ENCODE measurements at regions not wholly inside any gene's neighbourhood (a gene's known extent, or its start where the extent isn't known, plus 50 kb on each side); places are given as distances from the start of the nearest gene placed in this dataset.

DNA sequence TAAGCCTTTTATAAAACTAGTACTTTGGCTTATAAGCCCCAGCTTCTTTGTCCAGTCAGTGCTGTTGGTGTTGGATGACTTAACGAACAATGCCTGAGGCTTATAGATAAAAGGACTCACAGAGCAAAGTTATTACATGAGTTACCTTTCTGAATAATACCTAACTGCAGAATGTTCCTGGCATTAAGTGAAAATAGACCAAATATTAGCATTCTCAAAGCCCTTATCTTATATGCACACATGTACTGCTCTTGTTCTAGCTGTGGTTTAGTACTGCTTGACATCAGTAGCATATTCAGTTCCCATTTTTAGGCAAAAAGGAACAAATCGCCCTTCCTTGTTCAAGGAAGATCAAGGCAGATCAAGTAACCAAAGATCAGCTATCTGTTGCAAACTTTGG, 131.6 kb downstream of the ZNF330 start:
- TF ChIP-seq TAF1 (conservative IDR thresholded peaks at IDR 0.05) (no peak), EGR1 (IDR thresholded peaks at IDR 0.05; ENCODE audit: low read depth in 2 of 2) (no peak), RAD21 (IDR thresholded peaks at IDR 0.05) (no peak), JUND (IDR thresholded peaks at IDR 0.05) (no peak), GABPA (IDR thresholded peaks at IDR 0.05 in 1 of 2, conservative IDR thresholded peaks at IDR 0.05 in 1 of 2) (no peak), HNF4A (conservative IDR thresholded peaks at IDR 0.05) (no peak)
- TF ChIP-seq, protein P1, sequence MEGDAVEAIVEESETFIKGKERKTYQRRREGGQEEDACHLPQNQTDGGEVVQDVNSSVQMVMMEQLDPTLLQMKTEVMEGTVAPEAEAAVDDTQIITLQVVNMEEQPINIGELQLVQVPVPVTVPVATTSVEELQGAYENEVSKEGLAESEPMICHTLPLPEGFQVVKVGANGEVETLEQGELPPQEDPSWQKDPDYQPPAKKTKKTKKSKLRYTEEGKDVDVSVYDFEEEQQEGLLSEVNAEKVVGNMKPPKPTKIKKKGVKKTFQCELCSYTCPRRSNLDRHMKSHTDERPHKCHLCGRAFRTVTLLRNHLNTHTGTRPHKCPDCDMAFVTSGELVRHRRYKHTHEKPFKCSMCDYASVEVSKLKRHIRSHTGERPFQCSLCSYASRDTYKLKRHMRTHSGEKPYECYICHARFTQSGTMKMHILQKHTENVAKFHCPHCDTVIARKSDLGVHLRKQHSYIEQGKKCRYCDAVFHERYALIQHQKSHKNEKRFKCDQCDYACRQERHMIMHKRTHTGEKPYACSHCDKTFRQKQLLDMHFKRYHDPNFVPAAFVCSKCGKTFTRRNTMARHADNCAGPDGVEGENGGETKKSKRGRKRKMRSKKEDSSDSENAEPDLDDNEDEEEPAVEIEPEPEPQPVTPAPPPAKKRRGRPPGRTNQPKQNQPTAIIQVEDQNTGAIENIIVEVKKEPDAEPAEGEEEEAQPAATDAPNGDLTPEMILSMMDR (IDR thresholded peaks at IDR 0.05; ENCODE audit: low read depth, low read length, missing input control) = no peak
- TF ChIP-seq, protein P2, sequence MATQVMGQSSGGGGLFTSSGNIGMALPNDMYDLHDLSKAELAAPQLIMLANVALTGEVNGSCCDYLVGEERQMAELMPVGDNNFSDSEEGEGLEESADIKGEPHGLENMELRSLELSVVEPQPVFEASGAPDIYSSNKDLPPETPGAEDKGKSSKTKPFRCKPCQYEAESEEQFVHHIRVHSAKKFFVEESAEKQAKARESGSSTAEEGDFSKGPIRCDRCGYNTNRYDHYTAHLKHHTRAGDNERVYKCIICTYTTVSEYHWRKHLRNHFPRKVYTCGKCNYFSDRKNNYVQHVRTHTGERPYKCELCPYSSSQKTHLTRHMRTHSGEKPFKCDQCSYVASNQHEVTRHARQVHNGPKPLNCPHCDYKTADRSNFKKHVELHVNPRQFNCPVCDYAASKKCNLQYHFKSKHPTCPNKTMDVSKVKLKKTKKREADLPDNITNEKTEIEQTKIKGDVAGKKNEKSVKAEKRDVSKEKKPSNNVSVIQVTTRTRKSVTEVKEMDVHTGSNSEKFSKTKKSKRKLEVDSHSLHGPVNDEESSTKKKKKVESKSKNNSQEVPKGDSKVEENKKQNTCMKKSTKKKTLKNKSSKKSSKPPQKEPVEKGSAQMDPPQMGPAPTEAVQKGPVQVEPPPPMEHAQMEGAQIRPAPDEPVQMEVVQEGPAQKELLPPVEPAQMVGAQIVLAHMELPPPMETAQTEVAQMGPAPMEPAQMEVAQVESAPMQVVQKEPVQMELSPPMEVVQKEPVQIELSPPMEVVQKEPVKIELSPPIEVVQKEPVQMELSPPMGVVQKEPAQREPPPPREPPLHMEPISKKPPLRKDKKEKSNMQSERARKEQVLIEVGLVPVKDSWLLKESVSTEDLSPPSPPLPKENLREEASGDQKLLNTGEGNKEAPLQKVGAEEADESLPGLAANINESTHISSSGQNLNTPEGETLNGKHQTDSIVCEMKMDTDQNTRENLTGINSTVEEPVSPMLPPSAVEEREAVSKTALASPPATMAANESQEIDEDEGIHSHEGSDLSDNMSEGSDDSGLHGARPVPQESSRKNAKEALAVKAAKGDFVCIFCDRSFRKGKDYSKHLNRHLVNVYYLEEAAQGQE (IDR thresholded peaks at IDR 0.05) = no peak
- TF ChIP-seq, protein P3, sequence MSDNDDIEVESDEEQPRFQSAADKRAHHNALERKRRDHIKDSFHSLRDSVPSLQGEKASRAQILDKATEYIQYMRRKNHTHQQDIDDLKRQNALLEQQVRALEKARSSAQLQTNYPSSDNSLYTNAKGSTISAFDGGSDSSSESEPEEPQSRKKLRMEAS (IDR thresholded peaks at IDR 0.05) = no peak
- TF ChIP-seq, protein P4, sequence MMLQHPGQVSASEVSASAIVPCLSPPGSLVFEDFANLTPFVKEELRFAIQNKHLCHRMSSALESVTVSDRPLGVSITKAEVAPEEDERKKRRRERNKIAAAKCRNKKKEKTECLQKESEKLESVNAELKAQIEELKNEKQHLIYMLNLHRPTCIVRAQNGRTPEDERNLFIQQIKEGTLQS (IDR thresholded peaks at IDR 0.05) = no peak
